ENCODE measurements at regions not wholly inside any gene's neighbourhood (a gene's known extent, or its start where the extent isn't known, plus 50 kb on each side); places are given as distances from the start of the nearest gene placed in this dataset.

DNA sequence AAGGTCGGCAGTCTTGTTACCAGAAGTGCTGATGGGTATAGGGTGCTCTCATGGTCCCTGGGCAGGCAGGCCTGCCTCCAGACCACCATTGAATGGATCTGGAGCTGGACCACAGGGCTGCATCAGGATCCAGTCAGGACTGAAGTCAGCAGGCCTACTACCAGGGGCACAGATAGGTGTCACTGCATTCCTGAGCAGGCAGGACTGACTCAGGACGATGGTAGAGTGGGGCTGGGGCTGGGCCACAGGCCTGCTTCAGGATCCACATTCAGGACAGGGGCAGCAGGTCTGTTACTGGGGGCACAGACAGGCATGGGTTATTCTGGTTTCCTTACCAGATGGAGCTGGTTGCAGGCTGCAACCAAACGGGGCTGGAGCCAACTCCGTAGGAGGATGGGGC, 51.4 kb upstream of the MAP3K4 start:
- Histone ChIP-seq H2AFZ (ENCODE audit: low read length) (no peak overlapping the region), H3K27me3 (replicated peaks in 1 of 4; ENCODE audit: control insufficient read depth in 3 of 4, extremely low read depth in 1 of 4, insufficient read depth in 3 of 4, low read length in 3 of 4) (no peaks in the 10 kb centered on the region), H3K9me3 (ENCODE audit: insufficient read depth in 2 of 2, low read depth in 1 of 2, low read length in 1 of 2) (no peaks in the 10 kb centered on the region), H4K20me1 (replicated peaks in 1 of 2; ENCODE audit: control insufficient read depth in 1 of 2, insufficient read depth in 2 of 2, low read length in 2 of 2) (no peaks in the 10 kb centered on the region), H3K4me3 (ENCODE audit: extremely low read depth in 1 of 4, insufficient read depth in 2 of 4, low read depth in 3 of 4, low read length in 4 of 4) (no peak overlapping the region), H3K4ac (replicated peaks; ENCODE audit: insufficient read length, low read depth, low read length) (no peak overlapping the region), H3K23me2 (ENCODE audit: low read depth, low read length) (no peaks in the 10 kb centered on the region; the same call in 1 of the 2 replicates), H2BK5ac (ENCODE audit: low read depth, low read length) (no peak overlapping the region), H2BK12ac (ENCODE audit: low read depth, low read length) (no peak overlapping the region), H3K36me3 (ENCODE audit: control insufficient read depth in 2 of 4, insufficient read depth in 4 of 4, low read length in 3 of 4) (no peaks in the 10 kb centered on the region), H2BK15ac (ENCODE audit: low read length) (no peak overlapping the region), H2AK5ac (ENCODE audit: low read depth, low read length) (no peak overlapping the region), H3K4me1 (replicated peaks in 1 of 4; ENCODE audit: control insufficient read depth in 3 of 4, insufficient read depth in 4 of 4, low read length in 3 of 4) (no peaks in the 10 kb centered on the region; a peak in 1 of 7 replicates), H4K5ac (ENCODE audit: insufficient read length, low read depth, low read length) (no peak overlapping the region), H3K56ac (replicated peaks; ENCODE audit: insufficient read length, low read depth, low read length) (no peak overlapping the region), H4K91ac (replicated peaks; ENCODE audit: insufficient read length, low read length) (no peak overlapping the region), H4K8ac (ENCODE audit: extremely low read depth, insufficient read depth, low read length) (no peak overlapping the region), H3K14ac (ENCODE audit: insufficient read length) (no peak overlapping the region), H3K79me2 (ENCODE audit: control insufficient read depth in 1 of 2, insufficient read depth in 2 of 2, low read length in 2 of 2) (no peaks in the 10 kb centered on the region), H3K79me1 (ENCODE audit: low read depth, low read length) (no peaks in the 10 kb centered on the region), H3K18ac (ENCODE audit: extremely low read depth, low read length) (no peak overlapping the region), H2BK20ac (ENCODE audit: low read length) (no peak overlapping the region), H3K4me2 (ENCODE audit: insufficient read depth in 1 of 2, low read depth in 2 of 2, low read length in 2 of 2) (no peak overlapping the region), H3K23ac (ENCODE audit: insufficient read length) (no peak overlapping the region), H3K27ac (ENCODE audit: low read depth, low read length) (no peak overlapping the region), H2BK120ac (replicated peaks; ENCODE audit: low read depth, low read length) (no peak overlapping the region), H3K9ac (replicated peaks in 1 of 4; ENCODE audit: extremely low read depth in 1 of 4, low read depth in 3 of 4, low read length in 3 of 4) (no peak overlapping the region)
- 93% methylated on average over 4 of the region's 4 CpGs; no CpG with 5 or more reads in 1 of the 2 experiments for WGBS, 2 experiments (ENCODE audit: extremely low coverage in 1 of 2, insufficient coverage in 1 of 2, insufficient read length in 1 of 2, insufficient replicate concordance in 2 of 2, low coverage in 1 of 2, low lambda C conversion rate in 2 of 2, missing lambda C conversion rate in 1 of 2)
- ChIA-PET POLR2A (ENCODE audit: partially characterized antibody) (no interaction called here), CTCF (ENCODE audit: partially characterized antibody) (interaction anchor here (0.7 to 2.4 kb wide), 4 partner anchors 9 to 435 kb away, joined by 3 to 10 read pairs (median 4); no protein-coding TSS in a partner anchor)
- FAIRE-seq (no peak), DNase-seq (ENCODE audit: low read depth in 1 of 2, low spot score in 2 of 2) (no peak)
- TF ChIP-seq KDM5A (IDR thresholded peaks at IDR 0.05; ENCODE audit: low read length), result no peak
- TF ChIP-seq, protein P1, sequence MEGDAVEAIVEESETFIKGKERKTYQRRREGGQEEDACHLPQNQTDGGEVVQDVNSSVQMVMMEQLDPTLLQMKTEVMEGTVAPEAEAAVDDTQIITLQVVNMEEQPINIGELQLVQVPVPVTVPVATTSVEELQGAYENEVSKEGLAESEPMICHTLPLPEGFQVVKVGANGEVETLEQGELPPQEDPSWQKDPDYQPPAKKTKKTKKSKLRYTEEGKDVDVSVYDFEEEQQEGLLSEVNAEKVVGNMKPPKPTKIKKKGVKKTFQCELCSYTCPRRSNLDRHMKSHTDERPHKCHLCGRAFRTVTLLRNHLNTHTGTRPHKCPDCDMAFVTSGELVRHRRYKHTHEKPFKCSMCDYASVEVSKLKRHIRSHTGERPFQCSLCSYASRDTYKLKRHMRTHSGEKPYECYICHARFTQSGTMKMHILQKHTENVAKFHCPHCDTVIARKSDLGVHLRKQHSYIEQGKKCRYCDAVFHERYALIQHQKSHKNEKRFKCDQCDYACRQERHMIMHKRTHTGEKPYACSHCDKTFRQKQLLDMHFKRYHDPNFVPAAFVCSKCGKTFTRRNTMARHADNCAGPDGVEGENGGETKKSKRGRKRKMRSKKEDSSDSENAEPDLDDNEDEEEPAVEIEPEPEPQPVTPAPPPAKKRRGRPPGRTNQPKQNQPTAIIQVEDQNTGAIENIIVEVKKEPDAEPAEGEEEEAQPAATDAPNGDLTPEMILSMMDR (IDR thresholded peaks at IDR 0.05; ENCODE audit: control extremely low read depth in 1 of 3, insufficient read depth in 1 of 3, low read depth in 1 of 3, low read length in 3 of 3), result no peak
- TF ChIP-seq JUN (IDR thresholded peaks at IDR 0.05; ENCODE audit: low read depth, low read length), result no peak
- no peak for TF ChIP-seq SRF (IDR thresholded peaks at IDR 0.05; ENCODE audit: low read depth, low read length)
- no peak for TF ChIP-seq BACH1 (IDR thresholded peaks at IDR 0.05; ENCODE audit: low read length)
- no peak for TF ChIP-seq RFX5 (IDR thresholded peaks at IDR 0.05; ENCODE audit: borderline replicate concordance, low read depth, low read length)
- TF ChIP-seq SIRT6 (IDR thresholded peaks at IDR 0.05; ENCODE audit: low read length), result no peak
- no peak for TF ChIP-seq YY1 (IDR thresholded peaks at IDR 0.05; ENCODE audit: low read depth, low read length)
- no peak for TF ChIP-seq KDM4A (IDR thresholded peaks at IDR 0.05; ENCODE audit: low read depth, low read length, severe bottlenecking)
- TF ChIP-seq, protein P2, sequence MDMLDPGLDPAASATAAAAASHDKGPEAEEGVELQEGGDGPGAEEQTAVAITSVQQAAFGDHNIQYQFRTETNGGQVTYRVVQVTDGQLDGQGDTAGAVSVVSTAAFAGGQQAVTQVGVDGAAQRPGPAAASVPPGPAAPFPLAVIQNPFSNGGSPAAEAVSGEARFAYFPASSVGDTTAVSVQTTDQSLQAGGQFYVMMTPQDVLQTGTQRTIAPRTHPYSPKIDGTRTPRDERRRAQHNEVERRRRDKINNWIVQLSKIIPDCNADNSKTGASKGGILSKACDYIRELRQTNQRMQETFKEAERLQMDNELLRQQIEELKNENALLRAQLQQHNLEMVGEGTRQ (IDR thresholded peaks at IDR 0.05; ENCODE audit: low read length), result no peak
- TF ChIP-seq ZNF274 (IDR thresholded peaks at IDR 0.05; ENCODE audit: borderline replicate concordance, extremely low read depth, low read length), result no peak
